Right lobe of liver (tissue), 4 donors: ENCODE measurements at regions not wholly inside any gene's neighbourhood (a gene's known extent, or its start where the extent isn't known, plus 50 kb on each side); places are given as distances from the start of the nearest gene placed in this dataset.

Experiments
- CTCF ChIP-seq, 4 donors: fragments of 200-600 bp in 3 of 4; fragments of 450-650 bp in 1 of 4; IDR thresholded peaks; one replicate each; pipeline versions ENCODE4 v1.5.1 to v1.8.0; 2016 to 2022; ENCODE audit warnings: antibody characterized with exemption in 4 of 4, mild to moderate bottlenecking in 2 of 4
- POLR2A ChIP-seq: fragments of 450-650 bp; IDR thresholded peaks from one replicate; pipeline ENCODE4 v1.6.1; 2017; ENCODE audit warnings: antibody characterized with exemption, mild to moderate bottlenecking
- donor health status: DM: no; HTN: no; CAD: no.
- donor health status: DM: no; HTN: no; CAD: no.
- donor health status: DM: no; HTN: yes; CAD: no.

DNA sequence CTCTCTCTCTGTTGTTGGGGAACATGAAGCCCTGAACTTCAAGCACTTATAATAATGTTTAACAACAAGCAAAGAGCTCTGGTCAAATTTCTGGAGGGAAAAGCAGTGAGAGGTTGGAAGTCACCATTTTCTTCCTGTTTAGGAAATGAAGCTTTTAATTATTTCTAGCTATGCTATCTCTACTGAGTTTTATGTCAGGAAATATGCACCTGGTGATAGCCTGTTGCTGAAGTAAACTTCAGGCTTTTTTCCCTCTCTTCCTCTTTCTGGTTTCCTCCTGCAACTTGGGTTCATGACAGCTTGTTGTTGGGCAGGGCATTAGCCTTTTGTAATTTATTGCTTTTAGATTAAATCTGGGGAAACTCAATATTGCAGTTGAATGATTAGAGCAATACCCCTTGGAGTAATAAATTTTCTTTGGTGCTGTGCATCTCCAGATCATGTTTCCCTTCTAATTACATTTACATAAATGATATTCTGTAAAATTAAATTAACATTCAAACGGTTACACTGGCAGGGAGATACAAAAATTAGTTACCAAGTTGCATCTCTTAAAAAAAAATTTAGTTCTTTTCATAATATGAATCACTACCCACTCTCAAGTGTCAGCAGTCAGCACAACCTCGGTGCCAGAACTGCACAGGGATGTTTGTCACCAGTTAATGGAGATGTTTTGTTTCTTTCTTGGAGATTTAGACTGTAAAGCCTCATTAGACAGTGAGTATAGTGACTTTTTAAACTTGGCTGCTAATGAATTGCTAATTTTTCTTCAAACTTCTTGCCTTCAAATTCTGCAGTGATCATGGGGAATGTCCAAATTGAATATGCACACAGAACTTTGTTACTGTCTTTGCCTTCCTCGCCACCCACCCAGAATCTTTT is 466.6 kb upstream of the ETAA1 start:
- TF ChIP-seq CTCF (IDR thresholded peaks at IDR 0.05) (no peak), POLR2A (no peak)
